Upper lobe of left lung (tissue), 4 donors: ENCODE measurements at regions not wholly inside any gene's neighbourhood (a gene's known extent, or its start where the extent isn't known, plus 50 kb on each side); places are given as distances from the start of the nearest gene placed in this dataset.

ENCODE experiments used
- EP300 ChIP-seq, 4 donors: sonication (generic); formaldehyde crosslinking; IDR thresholded peaks; one replicate each; pipeline ENCODE4 v1.5.1; 2017; ENCODE audit warnings: antibody characterized with exemption in 4 of 4, control low read depth in 2 of 4
- POLR2AphosphoS5 ChIP-seq, 2 donors: sonication (generic); formaldehyde crosslinking; IDR thresholded peaks; one replicate each; pipeline ENCODE4 v1.5.1; 2017; ENCODE audit warnings: antibody characterized with exemption in 2 of 2
- TF ChIP-seq, protein P1 (sequence below), 6 experiments: fragments of 450-650 bp in 4 of 6; fragments of 200-600 bp in 2 of 6; sonication (generic) in 2 of 6; IDR thresholded peaks; one replicate each; pipeline ENCODE4 v1.5.1; 2016 to 2019; ENCODE audit warnings: antibody characterized with exemption in 6 of 6

DNA sequence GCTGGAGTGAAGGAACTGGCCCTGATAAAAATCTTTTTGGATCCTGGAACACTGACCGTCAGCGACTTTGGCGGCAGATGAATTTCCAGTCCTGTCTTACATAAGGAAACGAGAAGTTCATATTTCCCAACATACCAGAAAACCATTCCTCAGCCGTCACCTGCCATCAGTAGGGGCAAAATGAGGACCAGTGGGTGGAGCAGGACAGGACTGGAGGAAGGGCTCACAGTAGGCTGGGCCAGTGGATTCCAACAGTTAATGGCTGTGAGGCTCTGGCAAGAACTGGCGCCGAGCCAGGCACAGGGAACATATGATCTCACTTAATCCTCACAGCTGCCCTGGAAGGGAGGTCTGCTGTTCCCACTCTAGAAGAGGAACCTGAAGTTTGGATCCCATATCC, 67.2 kb upstream of the FAM181A start:
- no peak for TF ChIP-seq POLR2AphosphoS5 (IDR thresholded peaks at IDR 0.05)
- TF ChIP-seq, protein P1, sequence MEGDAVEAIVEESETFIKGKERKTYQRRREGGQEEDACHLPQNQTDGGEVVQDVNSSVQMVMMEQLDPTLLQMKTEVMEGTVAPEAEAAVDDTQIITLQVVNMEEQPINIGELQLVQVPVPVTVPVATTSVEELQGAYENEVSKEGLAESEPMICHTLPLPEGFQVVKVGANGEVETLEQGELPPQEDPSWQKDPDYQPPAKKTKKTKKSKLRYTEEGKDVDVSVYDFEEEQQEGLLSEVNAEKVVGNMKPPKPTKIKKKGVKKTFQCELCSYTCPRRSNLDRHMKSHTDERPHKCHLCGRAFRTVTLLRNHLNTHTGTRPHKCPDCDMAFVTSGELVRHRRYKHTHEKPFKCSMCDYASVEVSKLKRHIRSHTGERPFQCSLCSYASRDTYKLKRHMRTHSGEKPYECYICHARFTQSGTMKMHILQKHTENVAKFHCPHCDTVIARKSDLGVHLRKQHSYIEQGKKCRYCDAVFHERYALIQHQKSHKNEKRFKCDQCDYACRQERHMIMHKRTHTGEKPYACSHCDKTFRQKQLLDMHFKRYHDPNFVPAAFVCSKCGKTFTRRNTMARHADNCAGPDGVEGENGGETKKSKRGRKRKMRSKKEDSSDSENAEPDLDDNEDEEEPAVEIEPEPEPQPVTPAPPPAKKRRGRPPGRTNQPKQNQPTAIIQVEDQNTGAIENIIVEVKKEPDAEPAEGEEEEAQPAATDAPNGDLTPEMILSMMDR (IDR thresholded peaks at IDR 0.05) = no peak
- TF ChIP-seq EP300 (IDR thresholded peaks at IDR 0.05) = no peak
